Smooth muscle cell (in vitro differentiated cells): ENCODE measurements at regions not wholly inside any gene's neighbourhood (a gene's known extent, or its start where the extent isn't known, plus 50 kb on each side); places are given as distances from the start of the nearest gene placed in this dataset.
A peak's percentile ranks its signal among the peaks of the same experiment; 100 is the strongest.

ENCODE experiments used
- DNase-seq: peaks from one replicate; lab custom pipeline; 2025; ENCODE audit not compliant: unreplicated experiment; lab: John Stamatoyannopoulos, UW
- H2AFZ ChIP-seq: fragments of 200-600 bp; sonication (generic); 2 replicates; pipeline ENCODE4 v1.6.0; 2016; ENCODE audit warnings: antibody characterized with exemption, low read depth, mild to moderate bottlenecking
- H3F3A ChIP-seq: fragments of 200-600 bp; sonication (generic); 2 replicates; pipeline ENCODE4 v1.6.0; 2017; ENCODE audit warnings: antibody characterized with exemption, low read depth
- H3K27ac ChIP-seq: fragments of 200-600 bp; sonication (generic); 2 replicates; pipeline ENCODE4 v1.5.1; 2016; ENCODE audit warnings: low read depth, mild to moderate bottlenecking
- H3K27me3 ChIP-seq: fragments of 200-600 bp; sonication (generic); 2 replicates; pipeline ENCODE4 v1.6.1; 2016; ENCODE audit warnings: low read depth, mild to moderate bottlenecking
- H3K36me3 ChIP-seq: fragments of 200-600 bp; sonication (generic); 2 replicates; pipeline ENCODE4 v1.5.1; 2016; ENCODE audit warnings: low read depth
- H3K4me1 ChIP-seq: fragments of 200-600 bp; sonication (generic); 2 replicates; pipeline ENCODE4 v1.5.1; 2016; ENCODE audit warnings: low read depth
- H3K4me2 ChIP-seq: fragments of 200-600 bp; sonication (generic); 2 replicates; pipeline ENCODE4 v1.6.0; 2016; ENCODE audit warnings: mild to moderate bottlenecking
- H3K4me3 ChIP-seq: fragments of 200-600 bp; sonication (generic); 2 replicates; pipeline ENCODE4 v1.5.1; 2016; ENCODE audit warnings: mild to moderate bottlenecking
- H3K79me2 ChIP-seq: fragments of 200-600 bp; sonication (generic); 2 replicates; pipeline ENCODE4 v1.6.0; 2016; ENCODE audit warnings: low read depth, mild to moderate bottlenecking
- H3K9ac ChIP-seq: fragments of 200-600 bp; sonication (generic); 2 replicates; pipeline ENCODE4 v1.6.0; 2016; ENCODE audit warnings: low read depth
- H3K9me3 ChIP-seq: fragments of 200-600 bp; sonication (generic); replicated peaks from 2 replicates; pipeline ENCODE4 v1.5.1; 2016; ENCODE audit warnings: low read depth
- H4K20me1 ChIP-seq: fragments of 200-600 bp; sonication (generic); 2 replicates; pipeline ENCODE4 v1.6.0; 2016; ENCODE audit warnings: low read depth
- WGBS: methylation state at CpG from one replicate; pipeline ENCODE4 v1.1.7; 2016; ENCODE audit warnings: low lambda C conversion rate; 5-methylcytosine and 5-hydroxymethylcytosine counted together
- TF ChIP-seq, protein P1 (sequence below): fragments of 200-600 bp; sonication (generic); IDR thresholded peaks from 2 replicates; pipeline ENCODE4 v1.5.1; 2017; ENCODE audit warnings: borderline replicate concordance, mild to moderate bottlenecking, antibody characterized with exemption; ENCODE audit not compliant: insufficient read depth, poor library complexity, severe bottlenecking

DNA sequence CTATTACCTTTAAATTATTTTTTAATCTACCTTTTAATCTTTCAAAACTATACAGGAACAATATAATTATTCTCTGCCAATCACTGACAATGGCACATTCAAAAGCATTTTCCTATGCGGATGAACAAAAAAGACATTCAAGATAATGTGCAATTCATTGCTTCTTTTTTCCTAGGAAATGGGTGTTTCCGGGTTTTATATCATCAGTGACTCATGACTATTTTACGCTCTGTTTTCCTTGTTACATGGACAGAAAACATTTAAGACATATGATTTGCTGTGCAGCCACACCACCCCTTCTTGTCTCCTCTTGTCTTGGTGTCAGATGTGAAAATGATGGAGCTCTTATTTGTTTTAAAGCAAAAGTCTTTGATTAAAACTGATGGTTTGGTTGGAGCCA, 184.7 kb upstream of the LINC00305 start:
- H3K79me2 ChIP-seq, result no peaks in the 10 kb centered on the region
- no peak overlapping the region for H3K27ac ChIP-seq
- no peaks in the 10 kb centered on the region for H3K27me3 ChIP-seq
- H4K20me1 ChIP-seq, result no peaks in the 10 kb centered on the region
- no peaks in the 10 kb centered on the region for H3F3A ChIP-seq
- H3K9me3 ChIP-seq, result no peaks in the 10 kb centered on the region
- no peak overlapping the region for H3K4me2 ChIP-seq
- H3K4me1 ChIP-seq, result no peaks in the 10 kb centered on the region
- TF ChIP-seq, protein P1, sequence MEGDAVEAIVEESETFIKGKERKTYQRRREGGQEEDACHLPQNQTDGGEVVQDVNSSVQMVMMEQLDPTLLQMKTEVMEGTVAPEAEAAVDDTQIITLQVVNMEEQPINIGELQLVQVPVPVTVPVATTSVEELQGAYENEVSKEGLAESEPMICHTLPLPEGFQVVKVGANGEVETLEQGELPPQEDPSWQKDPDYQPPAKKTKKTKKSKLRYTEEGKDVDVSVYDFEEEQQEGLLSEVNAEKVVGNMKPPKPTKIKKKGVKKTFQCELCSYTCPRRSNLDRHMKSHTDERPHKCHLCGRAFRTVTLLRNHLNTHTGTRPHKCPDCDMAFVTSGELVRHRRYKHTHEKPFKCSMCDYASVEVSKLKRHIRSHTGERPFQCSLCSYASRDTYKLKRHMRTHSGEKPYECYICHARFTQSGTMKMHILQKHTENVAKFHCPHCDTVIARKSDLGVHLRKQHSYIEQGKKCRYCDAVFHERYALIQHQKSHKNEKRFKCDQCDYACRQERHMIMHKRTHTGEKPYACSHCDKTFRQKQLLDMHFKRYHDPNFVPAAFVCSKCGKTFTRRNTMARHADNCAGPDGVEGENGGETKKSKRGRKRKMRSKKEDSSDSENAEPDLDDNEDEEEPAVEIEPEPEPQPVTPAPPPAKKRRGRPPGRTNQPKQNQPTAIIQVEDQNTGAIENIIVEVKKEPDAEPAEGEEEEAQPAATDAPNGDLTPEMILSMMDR, result no peak
- no peak overlapping the region for H3K9ac ChIP-seq
- 52% methylated on average over 3 of the region's 3 CpGs for WGBS
- DNase-seq, result no peak
- no peaks in the 10 kb centered on the region for H3K36me3 ChIP-seq
- peak overlapping the region; percentile 56 for H2AFZ ChIP-seq
- no peak overlapping the region for H3K4me3 ChIP-seq

DNA sequence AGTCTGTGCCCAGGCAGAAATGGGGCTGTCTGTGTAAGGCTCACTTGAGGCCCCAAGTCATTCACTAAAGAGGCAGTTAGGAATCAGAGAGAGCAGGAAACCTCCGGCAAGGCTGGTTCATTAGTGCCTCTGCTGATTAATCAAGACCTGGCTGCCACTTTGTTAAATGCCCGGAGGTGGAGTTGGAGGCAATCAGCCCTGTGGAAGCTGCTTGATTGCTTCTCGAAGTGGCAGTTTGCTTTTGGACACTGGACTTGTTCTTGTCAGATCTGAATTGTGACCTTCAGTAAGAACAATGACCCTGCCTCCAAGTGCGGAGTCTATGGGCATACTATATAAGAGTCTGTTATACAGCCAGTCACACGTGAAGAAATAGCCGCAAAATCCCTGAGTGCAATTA, 183.9 kb upstream of the LINC00305 start:
- Histone ChIP-seq H3K9ac (no peak overlapping the region), H4K20me1 (no peaks in the 10 kb centered on the region), H3K27ac (no peak overlapping the region), H3K36me3 (no peaks in the 10 kb centered on the region), H3K27me3 (no peaks in the 10 kb centered on the region), H3K4me1 (no peaks in the 10 kb centered on the region), H3K79me2 (no peaks in the 10 kb centered on the region), H3K4me3 (no peak overlapping the region), H3K4me2 (no peak overlapping the region), H3F3A (no peaks in the 10 kb centered on the region), H3K9me3 (no peaks in the 10 kb centered on the region), H2AFZ (peak overlapping the region; percentile 3)
- WGBS, result 89% methylated on average over 6 of the region's 6 CpGs
- TF ChIP-seq, protein P1, result no peak
- no peak for DNase-seq

DNA sequence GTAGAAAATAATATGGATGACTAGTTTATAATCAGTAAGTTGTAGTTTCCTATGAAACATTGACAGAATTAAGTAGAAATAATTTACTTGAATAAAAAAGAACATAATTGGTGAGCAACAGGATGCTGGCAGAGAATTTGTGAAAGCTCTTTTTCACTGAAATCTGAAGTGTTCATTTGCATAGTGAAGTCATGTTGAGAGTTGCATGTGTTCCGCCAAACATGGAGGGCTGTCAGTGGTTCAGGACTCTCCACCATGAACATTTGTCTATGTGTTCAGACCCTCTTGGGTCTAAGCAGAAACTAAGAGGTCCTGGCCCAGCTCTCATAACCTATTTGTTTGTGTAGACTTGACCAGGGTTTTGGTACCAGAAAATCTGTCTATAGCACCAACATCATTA, 182.5 kb upstream of the LINC00305 start:
- Histone ChIP-seq H3K4me1 (no peaks in the 10 kb centered on the region), H3F3A (no peaks in the 10 kb centered on the region), H3K79me2 (no peaks in the 10 kb centered on the region), H3K27ac (no peak overlapping the region), H3K4me2 (no peak overlapping the region), H3K9me3 (no peaks in the 10 kb centered on the region), H3K36me3 (no peaks in the 10 kb centered on the region), H3K27me3 (no peaks in the 10 kb centered on the region), H3K4me3 (no peak overlapping the region), H2AFZ (no peak overlapping the region), H3K9ac (no peak overlapping the region), H4K20me1 (no peaks in the 10 kb centered on the region)
- no peak for DNase-seq
- TF ChIP-seq, protein P1, result no peak
- 95% methylated on average over 1 of the region's 1 CpG for WGBS

DNA sequence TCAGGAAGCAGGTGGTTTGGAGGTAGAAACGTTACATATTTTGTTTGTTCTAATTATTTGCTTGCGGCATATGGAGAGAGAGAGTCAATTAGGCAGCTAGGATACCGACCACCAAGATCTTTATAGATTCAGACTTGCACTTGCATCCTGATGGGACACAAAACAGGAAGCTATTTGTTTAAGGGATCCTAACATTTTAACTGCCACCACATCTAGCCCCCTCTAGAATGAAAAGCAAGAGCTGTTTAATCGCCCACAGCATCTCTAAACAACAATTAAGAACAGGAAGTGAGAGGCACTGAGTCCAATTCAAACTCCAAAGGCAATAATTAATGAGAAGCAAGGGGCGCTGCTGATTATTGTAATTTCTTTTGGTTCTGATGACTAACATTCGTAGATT, 182.0 kb upstream of the LINC00305 start:
- no peaks in the 10 kb centered on the region for H4K20me1 ChIP-seq
- no peaks in the 10 kb centered on the region for H3K4me1 ChIP-seq
- TF ChIP-seq, protein P1, result no peak
- H3F3A ChIP-seq, result no peaks in the 10 kb centered on the region
- H3K4me3 ChIP-seq, result no peak overlapping the region
- H3K9me3 ChIP-seq, result no peaks in the 10 kb centered on the region
- no peak overlapping the region for H2AFZ ChIP-seq
- H3K27ac ChIP-seq, result no peak overlapping the region
- 83% methylated on average over 6 of the region's 6 CpGs for WGBS
- no peaks in the 10 kb centered on the region for H3K79me2 ChIP-seq
- H3K9ac ChIP-seq, result no peak overlapping the region
- no peak overlapping the region for H3K4me2 ChIP-seq
- DNase-seq, result no peak
- H3K36me3 ChIP-seq, result no peaks in the 10 kb centered on the region
- no peaks in the 10 kb centered on the region for H3K27me3 ChIP-seq
